IPS-20b (cell line): ENCODE measurements at regions not wholly inside any gene's neighbourhood (a gene's known extent, or its start where the extent isn't known, plus 50 kb on each side); places are given as distances from the start of the nearest gene placed in this dataset.

ENCODE experiments used
- H3K27ac ChIP-seq: one replicate; pipeline ENCODE4 v1.5.1; 2013; ENCODE audit warnings: low read length
- H3K27me3 ChIP-seq: 2 replicates; pipeline ENCODE4 v1.6.1; 2013; ENCODE audit warnings: mild to moderate bottlenecking, low read length, inconsistent platforms; ENCODE audit not compliant: insufficient read depth
- H3K36me3 ChIP-seq: 2 replicates; pipeline ENCODE4 v1.6.1; 2013; ENCODE audit warnings: low read depth, mild to moderate bottlenecking, inconsistent platforms, low read length, moderate library complexity; ENCODE audit not compliant: insufficient read depth
- H3K4me1 ChIP-seq: 2 replicates; pipeline ENCODE4 v1.6.1; 2013; ENCODE audit warnings: mild to moderate bottlenecking, control low read depth, inconsistent platforms, low read length, moderate library complexity; ENCODE audit not compliant: insufficient read depth
- H3K4me3 ChIP-seq: 2 replicates; pipeline ENCODE4 v1.5.1; 2013; ENCODE audit warnings: mild to moderate bottlenecking, low read length, inconsistent platforms
- H3K9ac ChIP-seq: 2 replicates; pipeline ENCODE4 v1.6.1; 2013; ENCODE audit warnings: low read depth, mild to moderate bottlenecking, inconsistent platforms, low read length, moderate library complexity
- H3K9me3 ChIP-seq: 2 replicates; pipeline ENCODE4 v1.6.1; 2013; ENCODE audit warnings: mild to moderate bottlenecking, low read depth, low read length, inconsistent platforms; ENCODE audit not compliant: insufficient read depth

DNA sequence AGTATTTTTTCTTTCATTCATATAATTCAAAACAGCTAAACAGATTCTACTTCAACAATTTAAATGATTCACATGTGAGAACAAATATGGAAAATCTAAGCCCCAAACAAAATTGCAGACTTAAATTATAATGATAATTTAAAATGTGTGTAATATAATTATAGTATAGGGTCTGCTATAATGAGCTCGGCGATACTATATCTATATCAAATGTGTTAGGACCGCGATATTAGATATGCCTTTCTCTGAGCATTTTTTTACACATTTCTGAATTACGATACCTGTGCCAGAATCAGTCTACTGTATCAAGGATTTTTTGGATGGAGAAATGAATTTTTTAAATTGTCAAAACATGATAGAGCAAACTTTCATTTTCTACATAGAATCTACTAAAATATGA, 808.8 kb upstream of the POU3F3 start:
- no peaks in the 10 kb centered on the region for H3K27me3 ChIP-seq
- H3K9ac ChIP-seq = no peak overlapping the region
- no peak overlapping the region for H3K27ac ChIP-seq
- H3K4me1 ChIP-seq = peaks cover 5% of the 10 kb centered on the region; the same call in 1 of the 2 replicates
- H3K9me3 ChIP-seq = no peaks in the 10 kb centered on the region
- no peak overlapping the region for H3K4me3 ChIP-seq
- H3K36me3 ChIP-seq = no peaks in the 10 kb centered on the region

DNA sequence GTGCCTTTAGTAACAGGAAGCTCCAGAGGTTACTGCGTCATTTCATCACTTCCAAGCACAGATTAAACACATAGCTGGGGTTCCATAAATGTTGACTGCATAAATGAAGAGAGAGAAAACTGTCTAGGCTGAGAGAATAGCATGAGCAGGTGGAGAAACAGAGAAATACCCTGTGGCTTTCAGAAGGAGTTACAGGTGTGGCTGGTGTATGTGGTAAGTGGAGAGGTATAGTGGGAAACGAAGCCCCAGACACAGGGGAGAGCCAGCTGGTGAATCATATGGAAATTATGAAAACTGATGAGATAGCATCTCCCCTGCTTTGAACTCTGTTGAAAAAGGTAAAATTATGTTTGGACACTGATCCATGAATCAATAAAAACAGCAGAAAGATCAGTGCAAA, 807.4 kb upstream of the POU3F3 start:
- Histone ChIP-seq H3K9me3 (no peaks in the 10 kb centered on the region), H3K4me3 (no peak overlapping the region), H3K27ac (no peak overlapping the region), H3K9ac (no peak overlapping the region), H3K27me3 (no peaks in the 10 kb centered on the region), H3K4me1 (no peaks in the 10 kb centered on the region), H3K36me3 (no peaks in the 10 kb centered on the region)

DNA sequence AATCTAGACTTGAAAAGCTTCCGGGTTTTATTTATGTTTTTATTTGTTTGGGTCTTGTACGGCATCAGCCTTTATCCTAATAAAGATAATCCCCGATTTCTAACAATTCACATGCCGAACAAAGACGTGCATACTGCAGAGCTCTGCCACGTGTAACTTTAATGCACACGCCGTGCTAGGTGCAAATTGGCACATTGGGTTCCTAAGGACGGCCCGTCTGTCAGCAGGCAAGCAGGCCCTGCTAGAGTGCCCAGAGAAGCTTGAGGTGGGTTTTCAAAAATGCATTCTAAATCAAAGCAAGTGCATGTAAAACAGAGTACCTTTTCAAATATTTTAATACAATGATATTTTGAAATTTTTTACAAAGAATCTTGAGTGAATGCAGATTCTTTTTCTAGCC, 806.4 kb upstream of the POU3F3 start:
- H3K9ac ChIP-seq = no peak overlapping the region
- no peaks in the 10 kb centered on the region for H3K27me3 ChIP-seq
- no peak overlapping the region for H3K4me3 ChIP-seq
- no peaks in the 10 kb centered on the region for H3K4me1 ChIP-seq
- H3K36me3 ChIP-seq = no peaks in the 10 kb centered on the region
- no peaks in the 10 kb centered on the region for H3K9me3 ChIP-seq
- H3K27ac ChIP-seq = no peak overlapping the region

DNA sequence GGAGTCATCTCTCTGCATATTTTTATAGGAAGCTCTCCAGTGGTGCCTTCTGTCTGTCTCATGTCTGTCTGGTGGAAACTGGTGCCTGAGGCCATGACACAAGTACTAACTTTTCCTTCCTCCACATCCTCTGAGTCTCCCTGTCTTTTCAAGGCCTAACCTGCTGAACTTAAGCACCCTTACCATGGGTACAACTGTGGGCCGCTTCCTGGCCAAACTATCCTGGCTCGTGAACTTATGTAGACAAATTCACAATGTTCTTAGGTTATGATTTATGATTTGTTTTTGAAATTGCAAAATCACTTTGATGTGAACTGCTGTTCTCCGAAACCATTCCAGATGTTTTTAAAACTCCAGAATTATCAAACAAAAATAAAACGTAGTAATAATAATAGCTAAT, 804.5 kb upstream of the POU3F3 start:
- no peaks in the 10 kb centered on the region for H3K27me3 ChIP-seq
- no peak overlapping the region for H3K9ac ChIP-seq
- no peaks in the 10 kb centered on the region; the same call in 1 of the 2 replicates for H3K4me1 ChIP-seq
- H3K27ac ChIP-seq = no peak overlapping the region
- H3K36me3 ChIP-seq = no peaks in the 10 kb centered on the region
- no peaks in the 10 kb centered on the region for H3K9me3 ChIP-seq
- no peak overlapping the region for H3K4me3 ChIP-seq

DNA sequence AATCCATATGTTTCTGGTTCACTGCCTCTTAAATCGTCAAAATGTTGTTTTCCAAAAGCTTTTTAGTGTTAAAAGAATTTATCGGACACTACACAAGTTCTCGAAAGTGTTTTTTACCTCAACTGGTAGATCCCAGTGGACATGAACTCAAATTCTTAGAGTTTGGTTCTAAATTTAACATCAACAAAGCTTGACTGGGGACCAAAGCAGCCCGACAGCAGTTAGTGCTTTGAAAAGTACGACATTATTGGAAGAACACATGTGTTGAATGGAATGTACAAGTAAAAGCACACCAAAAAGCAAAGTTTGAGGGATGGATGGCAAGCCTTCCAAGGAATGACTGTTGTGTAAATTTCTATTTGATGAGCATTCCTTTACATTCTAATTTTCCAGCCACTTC, 803.9 kb upstream of the POU3F3 start:
- no peaks in the 10 kb centered on the region; the same call in 1 of the 2 replicates for H3K4me1 ChIP-seq
- no peaks in the 10 kb centered on the region for H3K9me3 ChIP-seq
- no peaks in the 10 kb centered on the region for H3K36me3 ChIP-seq
- no peak overlapping the region for H3K27ac ChIP-seq
- H3K4me3 ChIP-seq = no peak overlapping the region
- H3K9ac ChIP-seq = no peak overlapping the region
- H3K27me3 ChIP-seq = no peaks in the 10 kb centered on the region

DNA sequence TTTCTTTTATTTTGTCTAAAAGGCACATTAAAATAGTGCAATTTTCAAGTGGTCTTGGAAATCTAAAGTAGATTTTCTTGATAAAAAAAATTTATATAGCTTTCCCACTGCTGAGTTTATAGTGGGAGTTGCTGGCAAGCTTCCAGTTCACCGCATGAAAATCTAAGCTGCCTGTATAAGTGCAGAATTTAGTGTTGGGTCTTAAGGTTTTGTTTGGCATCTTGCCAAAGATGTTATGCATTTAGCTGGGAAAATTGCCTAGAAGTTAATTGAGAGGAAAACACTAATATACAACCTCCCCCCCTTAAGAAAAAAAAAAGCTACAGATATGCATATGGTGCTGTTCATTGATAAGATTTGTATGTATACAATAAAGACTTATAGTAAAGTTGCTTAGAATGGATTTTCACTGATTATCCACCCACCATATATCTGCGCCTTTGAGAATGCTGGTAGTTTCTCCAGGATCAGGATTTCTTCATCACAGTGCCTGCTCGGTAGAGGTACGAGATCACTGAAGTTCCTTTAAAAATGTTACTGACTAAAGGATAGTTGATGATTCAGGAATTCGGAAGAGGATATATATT, 803.2 kb upstream of the POU3F3 start:
- no peak overlapping the region for H3K27ac ChIP-seq
- no peaks in the 10 kb centered on the region for H3K27me3 ChIP-seq
- H3K4me3 ChIP-seq = no peak overlapping the region
- no peaks in the 10 kb centered on the region for H3K9me3 ChIP-seq
- H3K36me3 ChIP-seq = no peaks in the 10 kb centered on the region
- no peaks in the 10 kb centered on the region; the same call in 1 of the 2 replicates for H3K4me1 ChIP-seq
- no peak overlapping the region for H3K9ac ChIP-seq

DNA sequence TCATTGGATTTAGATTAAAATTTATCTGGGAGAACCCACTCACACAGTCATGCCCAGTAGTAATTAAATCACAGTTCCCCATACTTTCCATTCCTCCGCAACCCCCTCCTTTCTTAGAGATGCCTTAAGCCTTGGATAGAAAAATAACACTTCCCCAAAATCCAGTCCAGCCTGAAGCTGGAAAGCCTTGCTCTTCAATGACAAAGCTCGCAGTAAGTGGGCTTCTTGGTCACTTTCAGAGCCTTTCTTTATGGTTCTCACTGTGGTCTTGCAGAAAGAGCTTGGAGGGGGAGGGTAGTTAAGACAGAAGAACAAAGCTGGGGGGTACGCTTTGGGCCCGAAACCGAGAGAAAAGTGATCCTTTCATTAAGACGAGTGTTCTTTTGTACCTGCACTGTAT, 802.1 kb upstream of the POU3F3 start:
- H3K4me3 ChIP-seq = no peak overlapping the region
- H3K27ac ChIP-seq = no peak overlapping the region
- H3K4me1 ChIP-seq = no peaks in the 10 kb centered on the region; the same call in 1 of the 2 replicates
- no peaks in the 10 kb centered on the region for H3K9me3 ChIP-seq
- no peaks in the 10 kb centered on the region for H3K27me3 ChIP-seq
- no peaks in the 10 kb centered on the region for H3K36me3 ChIP-seq
- H3K9ac ChIP-seq = no peak overlapping the region

DNA sequence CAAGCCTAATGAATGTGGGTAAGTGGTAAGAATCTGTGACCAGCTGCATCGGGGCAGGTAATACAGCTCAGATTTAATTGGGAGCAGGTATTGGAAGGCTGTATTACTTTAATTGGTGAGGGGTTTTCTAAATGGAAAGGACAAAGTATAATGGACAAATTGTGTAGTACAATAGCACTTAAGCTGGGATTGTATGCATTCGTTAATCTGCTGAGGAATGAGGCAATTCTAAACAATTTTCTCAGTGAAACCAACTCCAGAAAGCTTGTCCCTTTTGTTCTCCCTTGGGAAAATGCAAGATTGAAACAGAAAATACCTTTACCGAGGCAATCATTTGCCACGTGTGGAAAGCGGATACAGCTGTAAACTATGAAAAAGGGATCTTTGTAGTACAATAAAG, 801.6 kb upstream of the POU3F3 start:
- H3K9me3 ChIP-seq = no peaks in the 10 kb centered on the region
- no peak overlapping the region for H3K9ac ChIP-seq
- H3K27me3 ChIP-seq = no peaks in the 10 kb centered on the region
- H3K36me3 ChIP-seq = no peaks in the 10 kb centered on the region
- no peak overlapping the region for H3K27ac ChIP-seq
- H3K4me3 ChIP-seq = no peak overlapping the region
- no peaks in the 10 kb centered on the region; the same call in 1 of the 2 replicates for H3K4me1 ChIP-seq

DNA sequence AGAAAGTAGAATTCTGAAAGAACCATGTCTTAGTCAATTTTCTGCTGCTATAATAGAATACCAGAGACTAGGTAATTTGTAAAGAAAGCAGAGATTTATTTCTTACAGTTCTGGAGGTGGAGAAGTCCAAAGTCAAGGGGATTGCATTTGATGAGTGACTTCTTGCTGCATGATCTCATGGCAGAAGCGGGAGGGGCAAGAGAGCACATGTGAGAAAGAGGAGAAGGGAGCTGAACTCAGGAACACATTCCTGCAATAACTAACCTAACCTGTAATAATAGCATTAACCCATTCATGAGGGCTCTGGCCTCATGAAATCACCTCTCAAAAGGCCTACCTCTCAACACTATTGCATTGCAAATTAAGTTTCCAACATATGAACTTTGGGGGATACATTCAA, 797.5 kb upstream of the POU3F3 start:
- Histone ChIP-seq H3K9me3 (no peaks in the 10 kb centered on the region), H3K36me3 (no peaks in the 10 kb centered on the region), H3K4me3 (no peak overlapping the region), H3K27me3 (no peaks in the 10 kb centered on the region), H3K9ac (no peak overlapping the region), H3K27ac (no peak overlapping the region), H3K4me1 (no peaks in the 10 kb centered on the region; the same call in 1 of the 2 replicates)

DNA sequence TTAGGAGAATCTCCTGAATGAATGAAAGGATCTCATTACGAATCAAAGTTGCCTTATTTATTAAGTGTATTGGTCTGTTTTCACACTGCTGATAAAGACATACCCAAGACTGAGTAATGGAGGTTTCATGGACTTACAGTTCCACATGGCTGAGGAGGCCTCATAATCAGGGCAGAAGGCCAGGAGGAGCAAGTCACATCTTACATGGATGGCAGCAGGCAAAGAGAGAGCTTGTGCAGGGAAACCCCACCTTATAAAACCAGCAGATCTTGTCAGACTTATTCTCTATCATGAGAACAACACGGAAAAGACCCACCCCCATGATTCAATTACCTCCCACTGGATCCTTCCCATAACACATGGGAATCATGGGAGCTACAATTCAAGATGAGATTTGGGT, 785.2 kb upstream of the POU3F3 start:
- no peak overlapping the region for H3K27ac ChIP-seq
- H3K9ac ChIP-seq = no peak overlapping the region
- no peaks in the 10 kb centered on the region for H3K27me3 ChIP-seq
- peaks cover 3% of the 10 kb centered on the region; the same call in 1 of the 2 replicates for H3K4me1 ChIP-seq
- H3K9me3 ChIP-seq = peaks cover 8% of the 10 kb centered on the region; the same call in 1 of the 2 replicates
- no peaks in the 10 kb centered on the region for H3K36me3 ChIP-seq
- no peak overlapping the region for H3K4me3 ChIP-seq

DNA sequence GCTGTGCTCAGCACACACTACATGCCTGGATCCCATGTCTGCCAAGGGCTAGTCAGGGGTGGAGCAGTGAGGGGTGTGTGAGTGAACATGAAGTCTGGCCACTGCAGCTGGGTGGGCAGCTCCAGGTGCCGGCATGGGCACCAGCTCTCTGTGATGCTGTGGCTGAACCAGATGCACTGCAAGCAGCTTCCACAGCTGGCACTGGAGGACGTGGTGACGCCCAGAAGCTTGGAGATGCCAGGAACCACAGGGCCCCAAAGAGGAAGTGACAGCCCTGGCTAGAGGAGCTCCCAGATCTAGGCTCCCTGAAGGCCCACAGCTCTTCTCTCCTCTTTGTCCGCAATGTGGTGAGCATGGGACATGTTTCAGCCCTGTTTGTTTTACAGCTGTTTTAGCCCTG, 776.3 kb upstream of the POU3F3 start:
- Histone ChIP-seq H3K4me1 (peaks cover 3% of the 10 kb centered on the region; the same call in 1 of the 2 replicates), H3K27ac (no peak overlapping the region), H3K9ac (no peak overlapping the region), H3K9me3 (no peaks in the 10 kb centered on the region), H3K4me3 (no peak overlapping the region), H3K27me3 (no peaks in the 10 kb centered on the region), H3K36me3 (no peaks in the 10 kb centered on the region)

DNA sequence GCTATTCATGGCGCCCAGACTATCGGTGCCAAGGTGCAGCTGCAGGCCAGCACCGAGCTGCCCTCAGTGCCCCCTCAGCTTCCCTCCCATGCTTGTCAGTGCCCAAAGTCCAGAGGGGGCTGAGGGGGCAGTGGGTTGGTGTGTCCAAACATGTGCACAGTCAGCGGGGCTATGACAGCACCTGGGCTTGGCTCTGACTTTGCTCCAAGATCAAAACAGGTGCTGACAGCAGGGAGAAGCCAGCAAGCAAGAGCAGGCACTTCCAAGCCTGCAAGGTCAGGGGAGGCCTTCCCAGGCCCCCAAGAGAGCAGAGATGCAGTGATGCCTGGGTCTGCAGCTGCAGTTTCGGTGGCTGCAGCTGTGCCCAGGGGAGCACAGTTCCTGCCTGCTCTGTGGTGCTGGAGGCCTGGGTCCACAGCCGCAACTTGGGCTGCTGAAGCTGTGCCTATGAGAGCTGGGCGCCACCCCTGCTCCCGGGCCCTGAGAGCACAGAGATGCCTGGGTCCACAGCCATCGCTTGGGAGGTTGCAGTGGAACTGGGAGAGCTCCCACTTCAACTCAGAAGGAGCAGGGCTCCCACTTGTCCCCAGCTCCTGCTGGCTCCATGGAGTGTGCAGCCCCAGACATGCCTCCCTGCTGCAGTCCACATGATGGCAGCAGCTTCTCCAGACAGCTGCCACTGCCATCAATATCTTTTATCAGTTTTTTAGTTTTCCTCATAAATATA, 775.3 kb upstream of the POU3F3 start:
- Histone ChIP-seq H3K4me1 (no peaks in the 10 kb centered on the region; the same call in 1 of the 2 replicates), H3K27ac (no peak overlapping the region), H3K9ac (no peak overlapping the region), H3K27me3 (no peaks in the 10 kb centered on the region), H3K9me3 (no peaks in the 10 kb centered on the region), H3K36me3 (no peaks in the 10 kb centered on the region), H3K4me3 (no peak overlapping the region)
